ENCODE measurements at regions not wholly inside any gene's neighbourhood (a gene's known extent, or its start where the extent isn't known, plus 50 kb on each side); places are given as distances from the start of the nearest gene placed in this dataset.

DNA sequence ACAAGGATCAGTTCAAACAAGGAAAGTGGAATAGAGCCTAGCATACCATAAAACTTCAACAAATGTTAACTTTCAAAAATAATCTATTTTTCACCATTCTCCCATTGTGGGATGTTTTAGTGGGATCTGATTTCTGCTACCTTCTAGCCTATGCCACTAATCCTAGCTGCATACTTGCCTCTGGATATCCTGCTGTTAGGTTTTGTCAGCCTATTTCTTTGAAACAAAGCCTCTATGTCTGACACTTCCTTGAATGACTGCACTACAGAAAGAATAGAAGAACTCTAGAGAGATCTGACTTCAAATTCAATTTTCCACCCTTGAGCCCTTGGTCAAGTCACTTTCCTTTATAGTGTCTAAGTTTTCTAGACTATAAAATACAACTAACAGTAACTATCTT is 291.5 kb downstream of the PTH2R start:
- TF ChIP-seq, protein P1, sequence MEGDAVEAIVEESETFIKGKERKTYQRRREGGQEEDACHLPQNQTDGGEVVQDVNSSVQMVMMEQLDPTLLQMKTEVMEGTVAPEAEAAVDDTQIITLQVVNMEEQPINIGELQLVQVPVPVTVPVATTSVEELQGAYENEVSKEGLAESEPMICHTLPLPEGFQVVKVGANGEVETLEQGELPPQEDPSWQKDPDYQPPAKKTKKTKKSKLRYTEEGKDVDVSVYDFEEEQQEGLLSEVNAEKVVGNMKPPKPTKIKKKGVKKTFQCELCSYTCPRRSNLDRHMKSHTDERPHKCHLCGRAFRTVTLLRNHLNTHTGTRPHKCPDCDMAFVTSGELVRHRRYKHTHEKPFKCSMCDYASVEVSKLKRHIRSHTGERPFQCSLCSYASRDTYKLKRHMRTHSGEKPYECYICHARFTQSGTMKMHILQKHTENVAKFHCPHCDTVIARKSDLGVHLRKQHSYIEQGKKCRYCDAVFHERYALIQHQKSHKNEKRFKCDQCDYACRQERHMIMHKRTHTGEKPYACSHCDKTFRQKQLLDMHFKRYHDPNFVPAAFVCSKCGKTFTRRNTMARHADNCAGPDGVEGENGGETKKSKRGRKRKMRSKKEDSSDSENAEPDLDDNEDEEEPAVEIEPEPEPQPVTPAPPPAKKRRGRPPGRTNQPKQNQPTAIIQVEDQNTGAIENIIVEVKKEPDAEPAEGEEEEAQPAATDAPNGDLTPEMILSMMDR (IDR thresholded peaks at IDR 0.05), result no peak
- no peak for TF ChIP-seq POLR2A (IDR thresholded peaks at IDR 0.05)
